HEK293T (cell line): ENCODE measurements at regions not wholly inside any gene's neighbourhood (a gene's known extent, or its start where the extent isn't known, plus 50 kb on each side); places are given as distances from the start of the nearest gene placed in this dataset.

ENCODE experiments used
- CTCF ChIA-PET: fragments of 350-600 bp; formaldehyde crosslinking; extraction: SDS; loops from one replicate; lab custom pipeline; 2021; ENCODE audit warnings: antibody characterized with exemption, inconsistent platforms; lab: Yijun Ruan, JAX
- POLR2A ChIA-PET: fragments of 350-600 bp; formaldehyde crosslinking; extraction: SDS; loops from one replicate; lab custom pipeline; 2020; ENCODE audit warnings: antibody characterized with exemption, inconsistent platforms; lab: Yijun Ruan, JAX
- DNase-seq: peaks from one replicate; pipeline ENCODE4 v3.0.0; 2012; ENCODE audit warnings: mixed read lengths; ENCODE audit errors: extremely low spot score
- ARNT ChIP-seq: fragments of 450-650 bp; IDR thresholded peaks from 2 replicates; pipeline ENCODE4 v1.6.1; 2017; ENCODE audit warnings: mild to moderate bottlenecking
- BHLHE40 ChIP-seq: fragments of 450-650 bp; IDR thresholded peaks from 2 replicates; pipeline ENCODE4 v1.6.1; 2016; ENCODE audit warnings: mild to moderate bottlenecking, moderate library complexity, borderline replicate concordance
- CTBP1 ChIP-seq: fragments of 450-650 bp; IDR thresholded peaks from 2 replicates; pipeline ENCODE4 v1.6.1; 2016; ENCODE audit warnings: borderline replicate concordance
- FOXA1 ChIP-seq: fragments of 450-650 bp; IDR thresholded peaks from 2 replicates; pipeline ENCODE4 v1.6.1; 2016; ENCODE audit warnings: mild to moderate bottlenecking
- FOXK2 ChIP-seq: fragments of 450-650 bp; IDR thresholded peaks from 2 replicates; pipeline ENCODE4 v1.6.1; 2016; ENCODE audit warnings: mild to moderate bottlenecking
- FOXM1 ChIP-seq: fragments of 450-650 bp; IDR thresholded peaks from 2 replicates; pipeline ENCODE4 v1.6.1; 2017; ENCODE audit warnings: mild to moderate bottlenecking, borderline replicate concordance
- HDGF ChIP-seq: fragments of 450-650 bp; IDR thresholded peaks from 2 replicates; pipeline ENCODE4 v1.6.1; 2017; ENCODE audit warnings: antibody characterized with exemption, borderline replicate concordance
- L3MBTL2 ChIP-seq: fragments of 450-650 bp; conservative IDR thresholded peaks from 2 replicates; pipeline ENCODE4 v1.6.1; 2016; ENCODE audit warnings: mild to moderate bottlenecking
- LEF1 ChIP-seq: fragments of 450-650 bp; IDR thresholded peaks from 2 replicates; pipeline ENCODE4 v1.6.1; 2017; ENCODE audit warnings: mild to moderate bottlenecking, borderline replicate concordance
- SUZ12 ChIP-seq: fragments of 450-650 bp; IDR thresholded peaks from 2 replicates; pipeline ENCODE4 v1.6.1; 2016; ENCODE audit warnings: mild to moderate bottlenecking

GRCh38 chr4:127580891-127581290, 51.9 kb upstream of the INTU start:
- CTCF ChIA-PET = no interaction called here
- no peak for DNase-seq
- TF ChIP-seq FOXK2 (no peak), L3MBTL2 (no peak), BHLHE40 (no peak), LEF1 (no peak), SUZ12 (no peak), HDGF (no peak), FOXA1 (no peak), CTBP1 (no peak), ARNT (no peak), FOXM1 (no peak)
- POLR2A ChIA-PET = no interaction called here
